GDM1 (cell line): ENCODE measurements at regions not wholly inside any gene's neighbourhood (a gene's known extent, or its start where the extent isn't known, plus 50 kb on each side); places are given as distances from the start of the nearest gene placed in this dataset.
A peak's percentile ranks its signal among the peaks of the same experiment; 100 is the strongest.
"Not testable (repeated sequence)": the region's sequence is repeated elsewhere in the genome, so short reads cannot be mapped to it uniquely, and the experiment has no call there.

Experiments used
- DNase-seq: peaks from one replicate; lab custom pipeline; 2025; lab: John Stamatoyannopoulos, UW

DNA sequence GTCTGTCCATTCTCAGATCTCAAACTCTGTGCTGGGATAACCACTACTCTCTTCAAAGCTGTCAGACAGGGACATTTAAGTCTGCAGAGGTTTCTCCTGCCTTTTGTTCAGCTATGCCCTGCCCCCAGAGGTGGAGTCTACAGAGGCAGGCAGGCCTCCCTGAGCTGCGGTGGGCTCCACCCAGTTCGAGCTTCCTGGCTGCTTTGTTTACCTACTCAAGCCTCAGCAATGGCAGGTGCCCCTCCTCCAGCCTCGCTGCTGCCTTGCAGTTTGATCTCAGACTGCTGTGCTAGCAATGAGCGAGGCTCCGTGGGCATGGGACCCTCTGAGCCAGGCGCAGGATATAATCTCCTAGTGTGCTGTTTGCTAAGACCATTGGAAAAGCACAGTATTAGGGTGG lies 53.1 kb upstream of the HUNK start:
- not testable (repeated sequence) for DNase-seq

DNA sequence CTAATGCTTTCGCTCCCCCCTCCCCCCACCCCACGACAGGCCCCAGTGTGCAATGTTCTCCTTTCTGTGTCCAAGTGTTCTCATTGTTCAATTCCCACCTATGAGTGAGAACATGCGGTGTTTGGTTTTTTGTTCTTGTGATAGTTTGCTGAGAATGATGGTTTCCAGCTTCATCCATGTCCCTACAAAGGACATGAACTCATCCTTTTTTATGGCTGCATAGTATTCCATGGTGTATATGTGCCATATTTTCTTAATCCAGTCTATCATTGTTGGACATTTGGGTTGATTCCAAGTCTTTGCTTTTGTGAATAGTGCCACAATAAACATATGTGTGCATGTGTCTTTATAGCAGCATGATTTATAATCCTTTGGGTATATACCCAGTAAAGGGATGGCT lies 58.5 kb upstream of the HUNK start:
- DNase-seq = not testable (repeated sequence)

DNA sequence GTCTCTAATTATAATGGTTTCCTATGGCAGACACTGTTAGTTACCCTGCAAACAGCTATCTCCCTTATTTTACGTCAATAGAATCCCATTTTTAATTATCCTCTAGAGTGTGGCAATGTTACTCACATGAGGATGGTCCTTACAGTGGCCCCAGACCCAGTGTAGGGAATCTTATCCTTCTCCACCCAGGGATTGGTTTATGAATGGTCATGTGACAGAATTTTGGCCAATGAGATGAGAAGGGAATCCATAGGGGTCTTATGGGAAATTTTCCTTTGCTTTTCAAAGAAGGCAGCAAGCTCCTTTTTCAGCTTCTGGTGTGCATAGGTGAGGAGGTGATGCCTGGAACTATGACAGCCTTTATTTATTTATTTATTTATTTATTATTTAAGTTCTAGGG lies 59.0 kb upstream of the HUNK start:
- no peak for DNase-seq

DNA sequence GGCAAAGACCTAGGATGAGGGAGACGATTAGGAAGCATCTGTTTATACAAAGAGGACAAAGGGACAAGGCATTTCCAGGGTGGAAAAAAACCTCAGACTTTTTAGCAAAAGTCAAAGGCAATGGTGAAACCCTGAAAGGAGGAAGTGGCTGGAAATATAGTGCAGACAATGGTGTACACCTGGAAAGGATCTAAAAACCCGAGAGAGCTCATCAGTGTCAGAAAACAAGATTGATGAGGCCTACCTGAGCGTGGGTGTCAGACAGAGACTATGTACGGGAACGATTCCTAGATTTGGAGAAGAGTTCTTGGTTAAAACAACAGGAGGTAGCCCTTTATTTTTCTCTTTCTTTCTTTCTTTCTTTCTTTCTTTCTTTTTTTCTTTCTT lies 68.8 kb upstream of the HUNK start:
- DNase-seq = no peak

DNA sequence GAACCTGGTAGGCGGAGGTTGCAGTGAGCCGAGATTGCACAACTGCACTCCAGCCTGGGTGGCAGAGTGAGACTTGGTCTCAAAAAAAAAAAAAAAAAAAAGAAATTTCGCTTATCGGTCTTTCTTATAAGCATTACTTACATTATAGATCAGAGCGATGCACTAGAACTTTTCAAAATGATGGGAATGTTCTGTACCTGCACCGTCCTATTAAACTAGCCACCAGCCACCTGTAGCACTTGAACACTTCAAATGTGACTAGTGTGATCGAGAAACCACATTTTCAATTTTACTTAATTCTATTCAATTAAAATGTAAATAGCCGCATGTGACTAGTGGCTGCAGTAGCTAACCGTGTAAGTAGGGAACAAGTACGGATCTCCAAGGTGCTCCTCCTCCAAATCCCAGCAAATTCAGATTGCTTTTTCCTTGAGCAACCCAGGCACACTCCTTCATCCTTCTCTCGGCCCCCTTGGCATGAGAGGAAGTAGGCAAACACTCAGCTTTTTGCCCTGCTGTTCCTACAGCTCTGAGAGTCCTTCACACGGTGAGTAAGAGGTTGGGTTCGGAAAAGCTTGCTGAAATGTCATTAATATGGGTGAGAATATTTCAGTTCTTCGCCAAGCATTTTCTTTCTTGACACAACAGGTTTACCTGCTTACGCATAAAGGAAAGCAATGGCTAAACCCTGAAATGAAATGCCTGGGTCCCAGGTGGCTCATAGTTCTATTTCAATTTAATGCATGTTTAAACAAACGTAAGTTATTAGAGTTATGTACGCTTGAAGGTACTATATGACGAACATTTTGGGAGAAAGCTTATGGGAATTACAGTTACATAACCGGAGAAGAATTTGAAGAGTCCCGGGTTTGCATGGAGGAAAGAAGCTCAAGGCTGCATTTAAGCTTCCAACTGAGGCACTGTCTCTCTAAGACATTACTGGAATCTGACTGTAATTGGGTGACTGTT lies 69.5 kb upstream of the HUNK start:
- no peak for DNase-seq

DNA sequence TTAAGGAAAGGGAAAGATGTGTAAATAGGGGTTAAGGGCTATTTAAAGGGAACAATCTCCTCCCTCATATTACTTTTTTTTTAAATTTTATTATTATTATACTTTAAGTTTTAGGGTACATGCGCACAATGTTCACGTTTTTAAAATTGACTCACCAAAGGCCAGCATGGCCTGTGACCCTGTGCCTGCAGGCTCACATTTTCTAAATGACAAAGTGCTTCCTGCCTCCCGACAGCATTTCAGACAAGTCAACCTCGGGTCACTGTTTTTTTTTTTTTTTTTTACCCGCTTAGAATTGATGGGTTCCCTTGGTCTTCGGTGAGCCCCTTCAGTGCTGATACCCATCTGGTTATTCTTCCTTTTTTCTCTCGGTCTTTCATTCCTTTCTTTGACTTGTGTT lies 70.4 kb upstream of the SCAF4 start:
- DNase-seq = no peak

DNA sequence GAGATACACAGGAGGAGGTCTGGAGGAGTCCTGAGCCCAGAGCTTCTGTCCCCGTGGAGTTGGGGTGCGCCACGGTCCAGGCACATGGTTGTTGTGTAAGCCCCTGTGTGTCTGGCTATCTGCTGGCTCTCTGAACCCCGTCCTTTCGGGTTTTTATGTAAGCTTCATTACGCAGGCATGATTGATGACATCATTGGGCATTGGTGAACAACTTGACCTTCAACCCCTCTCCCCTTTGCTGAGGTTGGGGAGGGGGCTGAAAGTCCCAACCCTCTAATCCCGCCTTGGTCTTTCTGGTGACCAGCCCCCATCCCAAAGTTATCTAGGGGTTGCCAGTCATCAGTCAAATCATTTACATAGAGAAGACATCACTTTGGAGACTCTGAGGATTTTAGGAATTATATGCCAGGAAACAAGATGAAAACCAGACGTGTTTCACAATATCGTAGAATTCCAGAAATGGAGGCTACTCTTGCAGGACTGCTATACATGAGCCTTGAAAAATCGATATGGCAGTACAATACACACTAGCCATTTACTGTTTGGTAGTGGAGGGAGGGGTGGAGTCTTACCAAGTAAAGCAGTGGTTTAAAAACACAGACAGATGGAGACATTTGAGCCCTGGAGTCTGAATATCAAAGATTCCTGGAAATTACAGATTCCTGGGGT lies 69.8 kb upstream of the SCAF4 start:
- no peak for DNase-seq

DNA sequence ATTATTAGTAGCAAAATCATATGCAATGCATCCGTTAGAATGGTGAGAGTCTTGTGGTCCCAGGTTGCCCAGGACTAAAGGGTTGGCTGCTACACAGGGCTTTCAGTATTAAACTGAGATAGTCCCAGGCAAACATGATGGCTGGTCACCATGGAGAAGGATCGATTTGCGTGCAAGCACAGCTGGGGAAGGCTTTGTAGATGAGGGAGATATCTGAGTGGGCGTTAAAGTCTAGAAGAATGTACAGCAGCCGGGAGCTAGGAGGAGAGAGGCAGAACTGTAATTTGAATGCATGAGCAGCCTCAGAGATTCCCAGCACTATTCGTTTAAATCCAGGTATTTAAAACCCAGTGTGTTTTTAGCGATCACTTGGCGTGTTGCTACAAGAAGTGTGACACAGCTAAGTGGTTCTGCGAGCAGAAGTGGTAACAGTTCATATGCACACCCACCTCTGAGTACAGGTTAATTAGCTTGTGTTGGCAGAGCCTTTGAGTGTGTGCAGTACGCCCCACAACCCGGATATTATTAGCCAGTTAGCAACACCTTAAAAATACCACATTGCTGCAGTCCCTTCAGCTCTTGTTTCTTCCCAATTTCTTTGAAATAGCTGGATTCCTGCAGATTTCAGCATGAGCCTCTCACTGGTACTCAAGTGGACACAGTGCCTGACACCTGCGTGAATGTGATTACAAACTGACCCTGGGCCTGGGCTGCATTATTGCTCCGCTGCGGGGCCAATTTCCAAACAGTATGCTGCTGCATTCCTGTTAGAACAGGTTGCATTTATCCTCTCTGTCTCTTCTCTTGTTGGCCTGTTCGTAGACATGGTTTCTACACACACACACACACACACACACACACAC lies 67.2 kb upstream of the SCAF4 start:
- DNase-seq = no peak

DNA sequence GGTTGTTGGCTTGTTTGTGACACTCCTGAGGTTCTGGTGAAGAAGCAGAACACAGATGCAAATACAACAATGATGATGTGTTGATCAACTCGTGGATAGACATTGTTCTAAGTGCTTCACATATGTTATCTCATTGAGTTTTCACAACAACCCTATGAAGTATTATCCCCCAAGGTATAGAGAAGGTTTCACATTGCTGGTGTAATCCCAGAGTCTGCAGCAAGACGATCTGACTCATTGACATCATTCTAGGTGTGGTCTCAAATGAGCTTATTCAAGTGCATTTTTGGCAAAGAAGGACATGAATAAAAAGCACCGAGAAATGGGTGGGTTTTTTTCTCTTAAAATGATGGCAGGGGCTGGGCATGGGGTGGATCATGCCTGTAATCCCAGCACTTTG lies 64.1 kb upstream of the SCAF4 start:
- DNase-seq = no peak

DNA sequence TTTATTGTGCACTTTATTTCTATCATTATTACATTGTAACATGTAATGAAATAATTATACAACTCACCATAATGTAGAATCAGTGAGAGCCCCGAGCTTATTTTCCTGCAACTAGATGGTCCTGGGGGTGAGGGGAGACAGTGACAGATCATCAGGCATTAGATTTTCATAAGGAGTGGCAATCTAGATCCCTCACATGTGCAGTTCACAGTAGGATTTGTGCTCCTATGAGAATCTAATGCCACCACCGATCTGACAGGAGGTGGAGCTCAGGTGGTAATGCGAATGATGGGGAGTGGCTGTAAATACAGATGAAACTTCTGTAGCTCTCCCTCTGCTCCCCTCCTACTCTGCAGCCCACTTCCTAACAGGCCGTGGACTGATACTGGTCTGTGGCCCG lies 58.5 kb upstream of the SCAF4 start:
- DNase-seq = not testable (repeated sequence)

DNA sequence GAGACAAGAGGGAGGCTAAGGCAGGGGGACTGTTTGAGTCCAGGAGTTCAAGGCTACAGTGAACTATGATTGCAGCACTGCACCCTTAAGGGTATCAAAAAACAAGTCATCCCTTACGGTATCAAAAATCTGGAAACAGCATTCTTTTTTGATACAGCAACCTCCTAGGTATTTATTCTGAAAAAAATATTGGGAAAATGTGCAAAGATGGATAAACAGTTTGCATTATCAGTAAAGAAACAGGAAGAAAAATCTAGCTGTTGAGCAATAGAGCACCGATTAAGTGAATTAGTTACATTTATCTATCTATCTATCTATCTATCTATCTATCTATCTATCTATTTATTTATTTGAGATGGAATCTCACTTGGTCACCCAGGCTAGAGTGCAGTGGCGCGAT lies 56.7 kb upstream of the SCAF4 start:
- no peak for DNase-seq

DNA sequence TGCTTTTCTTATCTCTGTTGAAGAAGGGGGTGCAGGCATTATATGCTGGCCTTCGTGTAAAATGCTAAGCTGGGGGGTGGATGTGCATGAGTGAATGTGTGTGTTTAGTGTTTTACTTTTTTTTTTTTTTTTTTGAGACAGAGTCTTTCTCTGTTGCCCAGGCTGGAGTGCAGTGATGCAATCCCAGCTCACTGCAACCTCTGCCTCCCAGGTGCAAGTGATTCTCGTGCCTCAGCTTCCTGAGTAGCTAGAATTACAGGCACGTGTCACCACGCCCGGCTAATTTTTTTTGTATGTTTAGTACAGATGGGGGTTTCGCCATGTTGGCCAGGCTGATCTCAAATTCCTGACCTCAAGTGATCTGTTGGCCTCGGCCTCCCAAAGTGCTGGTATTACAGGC lies 55.8 kb upstream of the SCAF4 start:
- not testable (repeated sequence) for DNase-seq

DNA sequence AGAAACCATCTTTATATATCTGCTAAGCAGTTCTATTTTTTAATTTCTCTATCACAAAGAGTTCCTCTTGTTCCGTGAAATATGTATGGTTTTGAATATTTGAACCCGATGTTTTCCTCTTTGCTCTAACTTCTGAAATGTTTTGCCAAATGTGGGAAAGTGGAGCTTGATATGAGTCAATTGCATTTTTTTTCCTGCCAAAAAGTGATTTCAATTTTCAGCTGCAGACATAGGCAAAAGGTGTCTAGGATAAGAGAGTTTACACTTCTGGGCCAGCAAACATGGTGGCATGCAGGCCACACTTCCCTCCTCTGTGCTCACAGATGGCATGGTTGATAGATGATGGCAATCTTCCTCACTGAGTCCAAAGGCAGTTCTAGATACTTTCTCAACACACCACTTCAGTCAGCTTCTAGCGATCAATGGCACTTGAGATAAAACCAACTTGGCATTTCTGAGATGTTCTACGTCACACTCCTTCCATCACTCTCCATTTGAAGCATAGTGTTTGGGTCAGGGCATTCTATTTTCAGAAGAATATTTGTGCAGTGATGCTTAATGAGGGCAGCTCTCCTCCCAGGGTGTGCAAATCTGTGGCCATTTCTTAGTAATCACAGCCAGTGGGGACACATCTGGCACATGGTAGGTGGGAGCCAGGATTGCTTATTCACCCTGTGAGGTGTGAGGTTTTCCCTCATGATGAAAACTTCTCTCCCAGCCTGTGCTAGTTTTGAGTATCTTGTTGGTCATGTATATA lies 54.4 kb upstream of the SCAF4 start:
- no peak for DNase-seq

DNA sequence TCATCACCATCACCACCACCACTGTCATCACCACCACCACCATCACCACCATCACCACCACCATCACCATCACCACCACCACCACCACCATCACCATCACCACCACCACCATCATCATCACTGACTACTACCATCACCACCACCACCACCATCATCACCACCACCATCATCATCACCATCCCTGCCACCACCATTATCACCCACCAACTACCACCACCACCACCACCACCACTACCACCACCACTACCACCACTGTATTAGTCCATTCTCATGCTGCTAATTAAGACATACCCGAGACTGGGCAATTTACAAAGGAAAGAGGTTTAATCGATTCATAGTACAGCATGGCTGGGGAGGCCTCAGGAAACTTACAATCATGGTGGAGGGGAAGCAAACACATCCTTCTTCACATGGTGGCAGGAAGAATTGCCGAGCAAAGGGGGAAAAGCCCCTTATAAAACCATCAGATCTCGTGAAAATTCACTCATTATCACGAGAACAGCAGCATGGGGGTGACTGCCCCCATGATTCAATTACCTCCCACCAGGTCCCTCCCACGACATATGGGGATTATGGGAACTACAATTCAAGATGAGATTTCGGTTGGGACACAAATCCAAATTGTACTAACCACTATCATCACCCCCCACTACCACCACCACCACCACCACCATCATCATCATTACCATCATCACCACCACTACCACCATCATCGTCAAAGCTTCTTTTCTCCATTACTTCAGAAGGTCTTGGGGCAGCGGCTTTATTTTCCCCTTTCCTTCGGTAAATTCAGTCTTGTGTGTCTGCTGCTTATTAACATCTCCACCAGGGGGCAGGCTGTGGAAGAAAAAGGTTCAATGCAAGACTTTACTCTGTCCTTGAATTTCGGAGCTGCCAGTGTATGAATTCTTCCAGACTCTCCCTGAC lies 53.6 kb upstream of the SCAF4 start:
- DNase-seq = peak; percentile 23

DNA sequence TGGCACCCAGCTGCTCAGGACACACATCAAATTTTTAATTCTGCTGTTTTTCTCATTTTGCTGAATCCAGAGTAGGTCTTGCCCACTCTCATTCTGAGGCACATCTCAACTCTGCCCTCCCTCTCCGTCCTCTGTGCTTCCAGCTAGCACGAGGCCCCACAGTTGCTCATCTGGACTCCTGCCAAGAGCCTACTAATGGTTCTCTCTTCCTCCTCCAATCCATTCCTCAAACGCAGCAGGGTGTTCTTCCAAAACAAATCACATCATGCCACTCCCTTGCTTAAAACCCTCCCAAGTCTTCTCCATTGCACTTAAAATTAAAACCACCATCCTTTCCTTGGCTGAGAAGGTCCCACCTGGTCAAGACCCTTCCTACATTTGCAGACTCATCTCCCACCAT lies 49.8 kb upstream of the SCAF4 start:
- DNase-seq = no peak
